ENCODE measurements at regions not wholly inside any gene's neighbourhood (a gene's known extent, or its start where the extent isn't known, plus 50 kb on each side); places are given as distances from the start of the nearest gene placed in this dataset.
"Not testable (repeated sequence)": the region's sequence is repeated elsewhere in the genome, so short reads cannot be mapped to it uniquely, and the experiment has no call there.

DNA sequence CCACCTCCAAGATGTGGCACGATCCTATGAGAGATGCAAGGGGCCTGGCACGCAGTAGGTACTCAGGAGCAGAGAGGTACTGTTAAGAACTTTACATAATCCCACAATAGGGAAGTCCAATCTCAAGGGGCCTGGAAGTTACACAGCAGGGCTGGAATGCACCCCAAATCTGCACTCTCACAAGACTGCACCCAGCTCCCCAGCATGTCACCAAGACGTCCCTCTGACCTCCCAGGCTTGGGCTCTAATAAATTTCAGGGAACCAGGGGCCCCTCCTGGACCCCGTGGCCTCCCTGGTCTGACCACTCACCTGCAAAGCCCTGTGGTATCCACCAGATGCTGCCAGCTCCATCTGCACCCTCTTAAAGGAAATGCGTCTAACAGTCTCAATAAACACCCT is 94.9 kb downstream of the OAT start:
- no peak for DNase-seq

DNA sequence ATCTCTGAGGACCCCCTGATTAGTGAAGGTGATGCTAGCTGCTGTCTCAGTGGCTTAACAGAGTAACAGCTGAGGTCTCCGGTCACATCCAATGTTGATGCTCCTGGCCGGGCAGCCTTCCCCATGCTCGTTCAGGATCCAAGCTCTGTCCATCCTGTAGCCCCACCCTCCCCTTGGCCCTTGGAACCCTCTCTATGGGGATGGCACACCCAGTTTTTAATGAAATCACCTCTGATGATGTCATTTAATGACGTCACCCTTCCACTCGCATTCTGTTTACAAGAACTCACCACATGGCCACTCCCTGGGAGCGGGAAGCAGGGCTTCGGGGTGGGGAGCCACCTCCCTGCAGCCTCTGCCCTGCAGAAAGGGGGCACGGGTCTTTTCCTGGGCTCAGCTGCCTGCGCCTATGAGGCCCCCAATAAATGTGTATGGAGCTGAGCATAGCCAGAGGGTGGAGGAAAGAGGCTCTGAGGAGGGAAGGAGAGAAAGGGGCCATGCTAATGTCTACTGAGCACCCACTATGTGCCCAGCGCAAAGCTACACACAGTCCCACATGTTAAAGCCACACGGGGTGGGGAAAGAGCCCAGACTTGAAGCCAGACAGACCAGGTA is 95.5 kb downstream of the OAT start:
- no peak for DNase-seq

DNA sequence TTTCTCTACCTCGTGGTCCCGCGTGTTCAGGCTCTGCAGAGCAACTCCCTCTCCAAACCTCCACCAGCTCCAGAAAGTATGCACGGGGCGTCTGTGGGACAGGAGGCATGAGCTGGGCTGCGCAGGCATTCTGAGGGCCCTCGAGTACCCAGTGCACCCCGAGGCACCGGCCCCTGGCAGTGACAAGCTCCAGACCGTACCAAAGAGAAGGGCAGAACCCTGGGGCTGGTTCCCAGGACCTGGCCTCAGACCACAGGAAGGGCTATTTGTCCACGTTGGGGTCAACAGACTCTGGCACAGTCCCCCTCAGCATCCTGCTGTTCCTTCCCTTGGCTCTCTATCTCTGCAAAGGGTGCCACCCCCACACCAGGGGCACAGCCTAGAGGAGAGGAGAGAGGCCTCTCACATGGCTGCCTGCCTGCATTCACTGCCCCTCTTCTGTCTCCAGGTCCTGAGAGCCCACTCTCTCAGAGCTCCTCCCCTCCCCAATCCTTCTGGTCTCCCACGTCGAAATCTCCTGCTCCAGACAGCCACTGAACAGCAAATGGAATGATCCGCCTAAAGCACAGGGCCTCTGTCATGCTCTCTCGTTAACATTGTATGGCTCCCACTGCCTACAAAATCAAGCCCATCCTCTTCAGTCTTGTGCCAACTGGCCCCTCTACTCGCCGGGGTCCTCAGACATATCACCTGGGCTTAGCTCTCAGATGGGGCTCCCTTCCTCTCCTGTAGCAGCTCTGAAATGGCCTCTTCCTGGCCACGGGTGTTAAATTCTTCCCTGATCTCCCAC is 96.3 kb downstream of the OAT start:
- no peak for DNase-seq

- DNase-seq = no peak
These were observed 97.2 kb downstream of the OAT start for GRCh38 chr10:124321433-124322089.

- no peak for DNase-seq
These were observed 97.8 kb downstream of the OAT start for GRCh38 chr10:124320778-124321432.

DNA sequence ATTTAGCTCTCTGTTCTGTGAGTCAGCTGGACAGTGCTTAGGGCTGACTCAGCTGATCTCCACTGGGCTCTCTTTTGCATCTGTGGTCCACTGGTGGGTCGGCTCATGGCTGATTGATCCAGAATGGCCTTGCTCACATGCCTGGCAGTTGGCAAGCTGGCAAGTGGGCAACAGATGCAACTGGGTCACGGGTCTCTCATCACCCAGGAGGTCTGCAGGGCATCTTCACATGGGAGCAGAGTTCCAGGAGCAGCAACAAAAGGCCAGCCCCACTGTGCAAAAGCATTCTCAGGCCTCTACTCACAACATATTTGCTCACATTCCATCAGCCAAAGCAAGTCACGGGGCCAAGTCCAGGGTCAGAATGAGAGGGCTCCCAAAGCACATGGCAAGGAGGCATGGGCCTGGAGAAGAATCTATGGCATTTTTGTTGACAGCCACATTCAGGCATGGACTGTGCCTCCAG is 98.8 kb downstream of the OAT start:
- no peak for DNase-seq

- not testable (repeated sequence) for DNase-seq
These were observed 99.2 kb downstream of the OAT start for GRCh38 chr10:124319520-124319919.

DNA sequence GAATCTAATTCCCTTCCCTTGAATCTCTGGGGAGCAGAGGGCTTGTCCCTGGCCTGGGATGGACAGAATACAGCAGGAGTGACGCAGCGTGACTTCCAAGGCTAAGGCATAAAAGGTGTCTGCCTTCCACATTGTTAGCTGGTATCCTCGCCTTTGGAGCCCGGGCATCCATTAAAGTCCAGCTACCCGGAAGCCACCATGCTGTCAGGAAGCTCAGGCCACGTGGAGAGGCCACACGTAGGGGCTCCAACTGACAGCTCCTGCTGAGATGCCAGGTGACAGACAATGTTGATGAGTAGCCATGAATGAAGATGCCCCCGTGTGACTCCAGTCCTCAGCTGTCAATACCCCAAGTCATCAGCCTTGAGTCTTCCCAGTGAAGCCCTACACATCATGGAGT is 99.9 kb downstream of the OAT start:
- no peak for DNase-seq

DNA sequence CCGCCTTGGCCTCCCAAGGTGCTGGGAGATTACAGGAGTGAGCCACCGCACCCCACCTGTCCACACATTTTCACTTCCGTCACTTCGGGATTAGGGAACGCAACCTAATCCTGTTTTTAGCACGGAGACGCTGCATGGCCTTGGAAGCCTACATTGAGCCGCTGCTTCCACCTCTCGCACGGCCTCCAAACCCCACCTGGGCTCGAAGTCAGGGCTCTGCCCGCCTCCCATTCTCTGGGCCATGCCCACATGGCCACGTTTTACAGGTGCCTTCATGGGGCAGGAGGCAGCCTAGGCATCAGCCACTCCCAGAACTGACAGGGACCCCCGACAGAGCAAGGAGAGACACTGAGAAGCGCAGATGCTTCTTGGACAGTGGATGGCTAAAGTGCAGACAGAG is 100.6 kb downstream of the OAT start:
- DNase-seq = no peak

GRCh38 chr10:124316326-124316725 is 102.4 kb downstream of the OAT start:
- no peak for DNase-seq

DNA sequence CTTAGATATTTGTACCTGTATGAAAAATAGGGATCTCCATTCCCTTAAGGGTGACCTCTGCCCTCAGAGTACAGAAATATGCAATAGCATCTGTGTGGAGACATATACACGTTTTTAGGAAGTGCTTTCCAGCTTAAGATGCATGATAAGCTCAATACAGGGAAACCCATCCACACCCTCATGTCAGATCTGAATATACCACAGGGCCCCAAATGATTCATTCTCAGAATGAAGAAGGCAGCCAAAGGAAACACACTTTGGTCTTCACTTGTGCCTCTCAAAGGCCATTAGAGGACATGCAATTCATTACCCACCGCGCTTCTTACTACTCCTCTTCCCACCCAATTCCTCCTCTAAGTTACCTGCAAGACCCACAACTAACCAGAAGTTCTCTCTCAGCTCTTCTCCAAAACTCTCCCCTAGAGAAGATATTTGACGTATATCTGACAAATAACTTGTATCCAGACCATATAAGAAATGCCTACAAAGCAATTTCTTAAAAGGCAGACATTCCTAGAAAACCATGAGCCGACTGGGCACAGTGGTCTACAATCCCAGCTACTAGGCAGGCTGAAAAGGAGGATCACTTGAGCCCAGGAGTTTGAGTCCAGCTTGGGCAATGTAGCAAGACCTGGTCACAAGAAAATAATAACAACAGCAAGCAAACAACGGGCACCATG is 103.0 kb downstream of the OAT start:
- DNase-seq = no peak

DNA sequence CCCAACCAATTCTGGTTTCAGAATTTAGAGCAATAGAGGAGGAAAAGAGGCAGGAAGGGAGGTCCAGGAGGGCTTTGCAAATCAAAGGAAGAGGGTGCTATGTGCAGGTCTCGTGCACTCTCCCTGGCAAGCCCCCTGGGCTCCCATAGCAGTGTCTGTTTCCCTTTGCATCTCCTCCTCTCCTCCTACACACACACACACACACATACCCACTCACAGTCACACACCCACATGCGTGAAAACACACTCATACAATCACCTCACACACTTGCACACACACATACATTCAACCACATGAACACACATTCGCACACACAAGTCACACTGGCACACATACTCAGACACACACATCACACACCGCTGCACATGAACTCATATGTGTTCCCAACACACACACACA is 105.3 kb downstream of the OAT start:
- DNase-seq = no peak

DNA sequence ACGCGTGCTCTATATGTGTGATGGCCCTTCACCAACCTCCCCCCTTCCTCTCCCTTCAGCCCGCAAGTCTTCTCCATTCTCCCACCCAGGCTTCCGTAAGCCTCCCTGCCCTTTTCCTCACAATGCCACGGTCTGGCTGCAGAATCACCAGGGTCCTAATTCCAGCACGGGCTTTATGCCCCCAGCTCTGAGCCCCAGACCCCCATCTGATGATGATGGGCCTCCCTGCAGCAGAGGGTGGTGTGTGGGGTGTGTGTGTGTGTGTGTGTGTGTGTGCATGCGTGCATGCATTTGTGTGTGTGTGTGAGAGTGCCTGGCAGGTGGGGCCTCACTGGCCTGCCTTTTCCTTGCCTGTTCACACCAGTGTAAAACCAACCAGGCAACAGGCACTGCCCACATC is 109.9 kb downstream of the OAT start:
- DNase-seq = no peak

- no peak for DNase-seq
These were observed 110.6 kb downstream of the OAT start for GRCh38 chr10:124308056-124308645.

- DNase-seq = no peak
These were observed 111.1 kb downstream of the OAT start for GRCh38 chr10:124307591-124307990.

DNA sequence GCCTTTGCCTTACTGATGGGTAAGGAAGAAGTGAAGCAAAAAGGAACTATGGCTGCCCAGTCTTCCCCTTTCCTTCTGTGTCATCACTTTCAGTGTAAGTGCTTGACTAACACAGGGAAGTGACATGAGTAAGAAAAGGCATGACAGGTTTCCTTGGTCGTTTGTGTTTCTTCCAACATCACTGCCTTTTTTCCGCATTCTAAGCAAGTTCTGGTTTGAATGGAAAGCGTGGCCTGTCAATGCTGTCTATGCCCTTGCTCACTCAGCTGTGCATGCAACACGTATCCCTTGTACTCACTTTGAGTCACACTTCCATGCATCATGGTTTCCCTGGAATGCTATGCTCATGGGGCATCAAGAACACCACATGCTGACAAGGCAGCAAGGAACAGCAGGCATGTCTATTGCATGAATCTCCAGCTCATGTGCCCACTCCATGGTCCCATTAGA is 111.8 kb downstream of the OAT start:
- DNase-seq = no peak

DNA sequence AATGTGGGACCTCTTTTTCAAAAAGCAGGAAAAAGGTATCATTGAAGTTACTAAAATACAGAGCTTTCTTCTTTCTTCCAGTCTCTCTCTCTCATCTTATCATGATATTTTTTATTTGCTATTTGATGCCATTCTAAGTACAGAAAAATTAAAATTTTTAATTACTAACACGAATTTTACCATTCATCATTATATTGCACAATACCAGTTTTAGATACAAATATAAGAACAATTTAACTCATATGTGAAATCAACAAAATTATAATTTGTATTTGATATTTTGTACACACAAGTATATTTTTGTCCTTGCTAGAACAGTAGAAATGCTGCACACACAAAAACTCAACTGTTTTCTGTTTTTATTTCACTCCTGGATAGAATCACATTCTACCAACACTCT is 112.2 kb downstream of the OAT start:
- no peak for DNase-seq

DNA sequence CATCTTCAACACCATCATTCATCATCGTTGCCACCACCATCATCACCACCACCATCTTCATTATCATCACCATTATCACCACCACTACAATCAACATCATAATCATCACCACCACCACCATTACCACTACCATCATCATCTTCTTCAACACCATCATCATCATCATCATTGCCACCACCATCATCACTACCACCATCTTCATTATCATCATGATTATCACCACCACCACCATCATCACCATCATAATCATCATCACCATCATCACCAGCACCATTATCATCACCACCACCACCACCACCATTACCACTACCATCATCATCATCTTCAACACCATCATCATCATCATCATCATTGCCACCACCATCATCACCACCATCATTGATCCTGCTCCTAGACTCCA is 112.7 kb downstream of the OAT start:
- DNase-seq = no peak

GRCh38 chr10:124305131-124305530 is 113.6 kb downstream of the OAT start:
- no peak for DNase-seq

GRCh38 chr10:124303662-124304418 is 114.9 kb downstream of the OAT start:
- DNase-seq = no peak

- no peak for DNase-seq
These were observed 115.7 kb downstream of the OAT start for GRCh38 chr10:124302951-124303505.

Measured in activated CD4-positive, alpha-beta T cell treated with anti-CD3 and anti-CD28 coated beads for 1 hour (primary cell).